GM21360 (cell line): ENCODE measurements at regions not wholly inside any gene's neighbourhood (a gene's known extent, or its start where the extent isn't known, plus 50 kb on each side); places are given as distances from the start of the nearest gene placed in this dataset.
"Not testable (repeated sequence)": the region's sequence is repeated elsewhere in the genome, so short reads cannot be mapped to it uniquely, and the experiment has no call there.

Experiments
- ATAC-seq: cut with Tn5 transposase; IDR thresholded peaks from one replicate; pipeline ENCODE4 v1.9.1; 2021; ENCODE audit warnings: mild to moderate bottlenecking, moderate library complexity; ENCODE audit not compliant: unreplicated experiment

- ATAC-seq = no peak
Measured at GRCh38 chr4:111115881-111116280, 493.0 kb upstream of the PITX2 start.

DNA sequence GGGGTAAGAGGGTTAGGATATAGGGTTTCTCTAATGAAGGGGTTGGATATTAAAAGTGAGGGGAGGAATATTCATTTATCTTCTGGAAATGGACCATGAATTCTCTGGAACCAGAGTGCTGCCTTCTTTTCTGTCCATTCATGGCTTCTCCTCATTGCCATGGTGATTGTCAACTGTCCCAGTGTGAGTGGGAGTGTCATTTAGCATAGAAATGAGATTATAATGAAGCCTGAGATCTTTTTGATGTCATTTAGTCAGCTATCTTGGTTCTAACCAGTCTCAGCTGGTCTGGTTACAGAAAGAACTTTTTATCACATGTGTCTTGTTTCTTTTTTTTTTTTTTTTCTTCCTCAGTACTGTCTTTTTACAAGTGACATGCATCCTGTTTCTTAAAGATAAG, 497.3 kb upstream of the PITX2 start:
- ATAC-seq = no peak

DNA sequence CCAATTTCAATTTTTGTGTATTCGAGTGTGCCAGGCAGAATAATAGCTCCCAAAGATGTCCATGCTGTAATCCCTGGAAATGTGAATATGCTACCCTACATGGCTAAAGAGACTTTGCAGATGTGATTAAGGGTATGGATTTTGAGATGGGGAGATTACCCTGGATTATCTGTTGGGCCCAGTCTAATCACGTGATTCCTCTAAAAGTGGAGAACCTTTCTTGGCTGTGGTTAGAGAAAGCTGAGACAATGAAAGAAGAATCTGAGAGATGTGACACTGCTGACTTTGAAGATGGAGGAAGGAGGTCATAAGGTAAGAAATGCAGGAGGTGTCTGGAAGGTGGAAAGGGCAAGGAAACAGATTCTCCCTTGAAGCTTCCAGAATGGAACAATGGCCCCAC, 503.5 kb upstream of the PITX2 start:
- ATAC-seq = no peak

GRCh38 chr4:111127841-111128240, 505.0 kb upstream of the PITX2 start:
- no peak for ATAC-seq

GRCh38 chr4:111128327-111128726, 505.4 kb upstream of the PITX2 start:
- no peak for ATAC-seq

- no peak for ATAC-seq
Measured at GRCh38 chr4:111136438-111136837, 513.6 kb upstream of the PITX2 start.

DNA sequence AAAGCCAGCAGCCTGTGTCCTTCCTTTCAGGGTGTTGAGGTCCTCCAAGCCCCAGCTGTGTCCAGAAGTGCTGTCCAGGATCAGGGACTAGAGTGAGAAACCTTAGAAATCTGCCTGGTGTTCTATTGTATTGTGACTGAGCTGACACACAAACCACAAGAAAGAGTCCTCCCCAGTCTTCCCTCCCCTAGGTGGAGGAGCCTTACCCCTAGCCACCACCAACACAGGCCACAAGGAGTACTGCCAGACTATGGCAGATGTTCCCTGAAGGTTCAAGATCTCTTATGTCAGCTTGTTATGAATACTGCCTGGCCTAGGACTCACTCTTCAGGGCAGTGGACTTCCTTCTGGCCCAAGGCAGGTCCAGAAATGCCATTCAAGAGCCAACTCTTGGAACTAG, 514.1 kb upstream of the PITX2 start:
- no peak for ATAC-seq

DNA sequence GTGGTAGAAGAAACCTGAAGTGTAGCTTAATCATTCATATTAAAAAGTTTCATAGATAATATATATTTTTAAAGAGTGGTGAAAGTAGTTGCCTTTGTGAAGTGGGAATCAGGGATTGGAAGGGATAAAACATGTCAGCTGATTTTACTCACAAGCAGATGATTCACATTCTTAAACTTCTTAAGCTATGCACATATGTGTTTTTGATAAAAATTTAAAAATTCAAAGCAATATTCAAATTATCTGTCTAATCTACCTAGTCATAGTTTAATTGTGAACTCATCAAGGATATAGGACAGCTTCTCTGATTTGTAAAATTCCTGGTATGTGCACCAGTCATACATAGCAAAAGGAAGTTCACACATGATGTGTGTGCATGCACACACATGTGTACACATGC, 520.6 kb upstream of the PITX2 start:
- no peak for ATAC-seq

DNA sequence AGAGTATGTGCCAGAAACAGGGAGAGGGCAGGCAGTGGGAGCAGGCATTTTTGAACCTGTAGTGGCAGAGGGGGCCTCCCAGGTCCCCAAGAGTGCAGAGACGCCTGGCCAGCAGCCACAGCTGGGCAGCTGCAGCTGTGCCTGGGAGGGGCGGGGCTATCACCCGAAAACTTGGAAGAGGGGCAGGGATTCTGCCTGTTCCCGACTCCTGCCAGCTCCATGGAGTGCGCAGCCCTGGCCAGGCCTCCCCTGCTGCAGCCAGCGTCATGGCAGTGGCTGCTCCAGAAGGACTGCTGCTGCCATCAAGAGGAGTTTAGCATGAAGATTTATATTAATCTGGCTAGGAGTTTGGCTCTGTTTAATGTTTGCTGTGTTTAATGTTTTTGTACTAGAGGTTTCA, 532.1 kb upstream of the PITX2 start:
- ATAC-seq = no peak

GRCh38 chr4:111164556-111164955, 541.7 kb upstream of the PITX2 start:
- not testable (repeated sequence) for ATAC-seq

DNA sequence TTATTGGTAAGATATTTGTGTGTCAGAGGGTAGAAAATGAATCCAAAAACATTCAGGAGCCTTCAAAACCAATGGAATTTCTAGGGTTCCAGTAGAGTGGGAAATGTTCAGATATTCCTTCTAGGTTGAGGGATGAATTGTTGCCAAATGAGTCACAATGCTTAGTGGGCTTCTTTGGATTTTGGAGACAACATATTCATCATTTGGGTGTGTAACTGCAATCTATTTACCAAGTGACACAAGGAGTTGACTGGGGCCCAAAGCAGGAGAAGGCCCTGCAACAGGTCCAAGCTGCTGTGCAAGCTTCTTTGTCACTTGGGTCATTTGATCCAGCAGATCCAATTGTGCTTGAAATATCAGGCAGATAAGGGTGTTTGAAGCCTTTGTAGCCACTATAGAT, 551.5 kb upstream of the PITX2 start:
- ATAC-seq = no peak

DNA sequence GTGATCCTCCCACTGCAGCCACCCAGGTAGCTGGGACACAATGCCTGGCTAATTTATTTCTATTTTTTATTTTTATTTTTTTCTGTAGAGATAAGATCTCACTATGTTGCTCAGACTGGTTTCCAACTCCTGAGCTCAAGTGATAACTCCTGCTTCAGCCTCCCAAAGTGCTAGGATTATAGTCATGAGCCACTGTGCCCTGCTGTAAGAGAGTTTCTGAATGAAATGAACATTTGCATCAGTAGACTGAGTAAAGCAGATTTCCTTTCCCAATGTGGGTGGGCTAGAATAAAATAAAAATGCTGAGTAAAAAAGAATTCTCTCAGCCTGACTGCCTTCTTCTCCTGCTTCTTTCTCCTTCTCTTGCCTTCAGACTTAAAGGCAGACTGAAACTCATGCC, 555.4 kb upstream of the PITX2 start:
- ATAC-seq = no peak

DNA sequence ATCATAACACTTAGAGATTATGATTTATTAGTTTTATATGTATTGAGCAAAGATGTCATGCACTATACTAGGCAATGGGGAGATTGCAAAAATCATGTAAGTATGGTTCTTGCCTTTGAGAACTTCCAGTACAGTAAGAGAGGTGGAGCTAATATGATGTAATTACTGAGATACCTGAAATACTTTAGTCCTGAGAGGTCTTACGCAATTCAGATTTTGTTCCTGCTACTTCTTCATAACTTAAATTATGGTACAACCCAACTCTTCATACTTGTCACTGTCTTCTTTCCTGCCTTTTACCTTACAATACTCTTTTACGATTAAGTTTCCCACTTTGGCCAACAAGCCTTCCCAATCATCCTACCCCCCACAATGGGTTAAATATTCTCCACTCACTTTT, 564.2 kb upstream of the PITX2 start:
- no peak for ATAC-seq

GRCh38 chr4:111198446-111198845, 575.6 kb upstream of the PITX2 start:
- no peak for ATAC-seq

- ATAC-seq = no peak
Measured at GRCh38 chr4:111204797-111205196, 581.9 kb upstream of the PITX2 start.

DNA sequence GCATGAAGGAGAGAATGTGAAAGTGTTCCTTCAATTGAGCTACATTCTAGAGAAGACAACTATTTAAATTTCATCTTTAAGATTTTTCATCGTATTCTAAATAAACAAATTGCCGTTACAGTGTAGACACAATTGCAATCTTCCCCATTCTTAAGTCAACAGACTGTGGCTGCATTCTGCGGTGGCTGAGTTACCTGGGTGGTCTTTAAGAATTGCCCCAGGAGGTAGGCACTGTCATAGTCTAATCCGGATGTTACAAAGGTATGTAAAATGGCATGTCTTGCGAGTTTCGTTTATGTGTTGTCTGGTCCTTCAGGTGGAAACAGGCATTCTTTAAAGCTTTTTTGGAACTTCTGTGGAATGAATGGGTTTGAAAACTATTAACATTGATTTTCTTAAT, 586.1 kb upstream of the PITX2 start:
- no peak for ATAC-seq

DNA sequence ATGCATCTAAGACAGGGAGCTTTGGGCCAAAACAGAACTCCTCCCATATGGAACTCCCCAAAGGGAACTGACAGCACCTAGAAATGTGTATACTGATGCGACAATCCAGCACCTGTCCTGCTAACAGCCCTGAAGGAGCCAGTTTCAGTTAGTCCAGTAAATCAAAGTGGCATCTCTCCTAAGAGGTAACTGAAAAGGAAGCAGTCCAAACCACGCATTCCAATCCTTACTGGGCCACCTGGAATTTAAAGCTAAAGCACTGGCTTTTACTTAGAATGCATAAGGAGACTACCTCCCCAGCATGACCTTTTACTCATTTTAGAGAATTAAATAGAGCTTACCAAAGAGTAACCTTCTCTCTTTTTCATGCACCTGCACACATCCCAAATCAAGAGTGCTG, 586.8 kb upstream of the PITX2 start:
- no peak for ATAC-seq

DNA sequence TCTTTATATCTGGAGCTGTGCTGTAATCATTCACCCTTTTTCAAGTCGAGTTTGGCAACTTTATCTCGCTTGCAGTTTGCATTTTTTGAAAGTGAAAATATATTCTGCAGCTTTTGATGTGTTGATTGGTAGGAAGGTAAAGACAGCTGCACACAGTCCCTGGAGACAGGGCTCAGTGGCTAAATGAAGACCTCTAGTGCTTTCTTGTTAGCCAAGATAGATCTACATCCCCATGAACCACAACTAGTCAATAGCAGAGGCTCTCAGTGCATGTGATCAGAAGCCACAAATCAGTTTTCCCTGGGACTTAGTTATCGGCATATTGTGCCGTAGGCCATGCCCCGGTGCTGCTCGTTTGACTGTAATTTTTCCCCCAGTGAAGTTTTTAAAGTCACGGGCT, 587.7 kb upstream of the PITX2 start:
- no peak for ATAC-seq

GRCh38 chr4:111213531-111213930, 590.7 kb upstream of the PITX2 start:
- ATAC-seq = no peak

DNA sequence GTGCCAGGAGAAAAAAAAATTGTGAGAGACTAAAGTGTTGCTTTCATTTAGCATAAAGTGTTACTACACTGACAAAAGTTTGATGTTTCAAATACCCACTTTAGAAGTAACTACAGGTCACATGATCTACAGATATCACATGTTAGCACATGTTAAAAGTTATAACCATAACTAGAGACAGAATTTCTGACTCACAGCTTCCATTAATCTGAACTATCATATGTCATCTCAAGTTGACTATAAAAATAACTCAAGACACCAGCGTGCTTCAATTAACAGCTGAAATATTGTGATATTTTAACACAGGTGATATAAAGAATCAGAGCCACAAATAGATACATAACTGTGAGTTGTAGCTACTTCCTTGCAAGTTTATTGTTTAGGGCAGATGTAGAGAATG, 591.5 kb upstream of the PITX2 start:
- no peak for ATAC-seq

DNA sequence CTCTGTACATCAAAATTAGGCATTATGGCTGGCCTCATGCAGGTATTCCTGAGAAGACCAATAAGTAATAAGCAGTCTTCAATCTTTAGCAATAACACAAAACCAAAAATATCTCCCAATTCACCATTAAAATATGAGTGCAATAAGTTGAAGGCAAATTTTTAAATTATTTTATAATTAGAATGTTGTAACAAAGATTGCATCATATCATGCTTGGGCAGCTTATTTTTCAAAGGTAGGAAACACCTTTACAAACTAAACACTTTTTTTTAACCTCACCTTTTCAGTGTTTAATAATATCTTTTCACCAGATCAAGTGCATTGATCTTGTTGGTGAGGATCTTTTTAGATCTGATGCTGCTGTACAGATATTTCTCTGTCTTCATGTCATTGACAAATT, 592.9 kb upstream of the PITX2 start:
- no peak for ATAC-seq

DNA sequence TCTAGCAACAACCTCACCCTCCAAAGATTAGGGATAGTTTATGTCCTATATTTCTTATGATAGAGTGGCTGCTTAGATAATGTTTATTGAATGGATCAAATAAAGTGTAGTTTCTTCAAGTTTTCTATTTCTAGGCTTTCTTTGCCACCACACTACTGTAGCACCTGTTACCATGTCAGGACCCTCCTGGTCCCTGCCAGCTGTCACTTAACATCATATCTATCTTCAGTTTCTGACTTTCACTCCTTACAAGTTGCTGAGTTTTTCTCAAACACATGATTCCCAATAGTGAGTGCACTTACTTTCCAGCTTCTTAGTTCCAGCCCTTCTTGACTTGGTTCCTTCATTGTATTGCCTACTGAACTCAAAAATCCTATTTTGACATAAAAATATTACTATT, 593.9 kb upstream of the PITX2 start:
- ATAC-seq = no peak

GRCh38 chr4:111221371-111221770, 598.5 kb upstream of the PITX2 start:
- ATAC-seq = no peak

DNA sequence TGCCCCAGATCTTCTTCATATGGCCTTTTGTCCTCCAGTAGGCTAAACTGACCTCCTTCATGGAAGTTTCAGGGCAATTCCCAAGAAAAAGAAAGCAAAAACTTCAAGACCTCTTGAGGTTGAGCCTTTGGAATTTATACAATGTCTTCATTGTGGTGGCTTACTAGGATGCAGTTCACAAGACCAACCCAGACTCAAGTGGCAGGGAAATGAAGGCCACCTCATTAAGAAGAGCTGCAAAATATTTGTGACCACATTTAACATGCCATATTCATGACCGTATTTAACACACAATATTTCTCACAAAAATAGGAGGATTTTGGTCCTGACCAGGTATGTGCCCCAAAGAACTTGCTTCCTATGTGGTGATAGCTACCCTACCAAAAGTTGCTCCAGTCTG, 605.5 kb upstream of the PITX2 start:
- no peak for ATAC-seq
